ENCODE measurements at regions not wholly inside any gene's neighbourhood (a gene's known extent, or its start where the extent isn't known, plus 50 kb on each side); places are given as distances from the start of the nearest gene placed in this dataset.

GRCh38 chr11:15636521-15637089, 521.9 kb downstream of the INSC start:
- TF ChIP-seq TAF1 (IDR thresholded peaks at IDR 0.05; ENCODE audit: borderline replicate concordance, insufficient read depth, low read length) = no peak
- TF ChIP-seq POLR2AphosphoS5 (IDR thresholded peaks at IDR 0.05; ENCODE audit: low read depth, low read length) = no peak
